Spleen (tissue), 7 donors: ENCODE measurements at regions not wholly inside any gene's neighbourhood (a gene's known extent, or its start where the extent isn't known, plus 50 kb on each side); places are given as distances from the start of the nearest gene placed in this dataset.

Experiments used
- POLR2A ChIP-seq, 3 donors: fragments of 450-650 bp; IDR thresholded peaks; one replicate each; pipeline ENCODE4 v1.5.1; 2017; ENCODE audit warnings: antibody characterized with exemption in 3 of 3, mild to moderate bottlenecking in 1 of 3
- TF ChIP-seq, protein P1 (sequence below), 11 experiments: fragments of 200-600 bp in 7 of 11; fragments of 450-650 bp in 4 of 11; sonication (generic) in 4 of 11; IDR thresholded peaks in 8 of 11; conservative IDR thresholded peaks in 3 of 11; 1 replicate in 7 of 11; 2 replicates in 4 of 11; pipeline versions ENCODE4 v1.4.0 to v1.8.0; 2016 to 2021; ENCODE audit warnings: antibody characterized with exemption in 11 of 11, inconsistent platforms in 4 of 11, mild to moderate bottlenecking in 1 of 11
- donor health status: DM: no; HTN: no; CAD: no; lungs with moderate emphysema.
- donor health status: DM: no; HTN: no; CAD: no.
- donor health status: DM: no; HTN: no; CAD: no.

- TF ChIP-seq POLR2A (IDR thresholded peaks at IDR 0.05), result no peak
- TF ChIP-seq, protein P1, sequence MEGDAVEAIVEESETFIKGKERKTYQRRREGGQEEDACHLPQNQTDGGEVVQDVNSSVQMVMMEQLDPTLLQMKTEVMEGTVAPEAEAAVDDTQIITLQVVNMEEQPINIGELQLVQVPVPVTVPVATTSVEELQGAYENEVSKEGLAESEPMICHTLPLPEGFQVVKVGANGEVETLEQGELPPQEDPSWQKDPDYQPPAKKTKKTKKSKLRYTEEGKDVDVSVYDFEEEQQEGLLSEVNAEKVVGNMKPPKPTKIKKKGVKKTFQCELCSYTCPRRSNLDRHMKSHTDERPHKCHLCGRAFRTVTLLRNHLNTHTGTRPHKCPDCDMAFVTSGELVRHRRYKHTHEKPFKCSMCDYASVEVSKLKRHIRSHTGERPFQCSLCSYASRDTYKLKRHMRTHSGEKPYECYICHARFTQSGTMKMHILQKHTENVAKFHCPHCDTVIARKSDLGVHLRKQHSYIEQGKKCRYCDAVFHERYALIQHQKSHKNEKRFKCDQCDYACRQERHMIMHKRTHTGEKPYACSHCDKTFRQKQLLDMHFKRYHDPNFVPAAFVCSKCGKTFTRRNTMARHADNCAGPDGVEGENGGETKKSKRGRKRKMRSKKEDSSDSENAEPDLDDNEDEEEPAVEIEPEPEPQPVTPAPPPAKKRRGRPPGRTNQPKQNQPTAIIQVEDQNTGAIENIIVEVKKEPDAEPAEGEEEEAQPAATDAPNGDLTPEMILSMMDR (IDR thresholded peaks at IDR 0.05 in 8 of 11, conservative IDR thresholded peaks at IDR 0.05 in 3 of 11), result no peak
These were observed 137.3 kb downstream of the SEC61B start for GRCh38 chr9:99359336-99359735.
